ENCODE measurements at regions not wholly inside any gene's neighbourhood (a gene's known extent, or its start where the extent isn't known, plus 50 kb on each side); places are given as distances from the start of the nearest gene placed in this dataset.

DNA sequence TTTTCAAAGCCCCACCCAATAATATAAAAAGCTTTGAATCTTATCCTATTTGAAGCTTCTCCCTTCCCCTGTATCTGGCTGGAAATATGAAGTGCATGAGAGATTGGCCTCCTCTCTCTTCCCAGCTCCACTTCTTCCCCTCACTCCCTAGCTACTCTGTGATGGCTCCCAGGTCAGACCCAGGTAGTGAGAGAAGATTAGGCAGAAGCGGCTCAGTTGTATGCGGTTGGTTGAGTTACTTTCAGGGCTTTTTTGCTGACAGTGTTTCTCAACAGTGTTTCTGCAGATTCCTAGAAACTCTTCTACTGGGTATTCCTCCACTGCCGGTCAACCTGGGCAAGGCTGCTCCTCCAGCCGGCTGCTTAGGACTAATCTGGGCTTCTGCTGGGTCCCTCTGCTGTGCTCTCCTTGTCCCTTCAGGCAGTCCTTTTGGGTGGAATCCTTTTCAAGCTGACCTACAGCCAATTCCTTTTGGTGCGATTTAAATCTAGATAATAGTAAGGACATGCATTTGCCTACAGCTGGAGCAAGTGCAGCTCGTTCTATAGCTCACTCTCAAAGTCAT, 87.4 kb upstream of the SLC7A11 start:
- TF ChIP-seq POLR2A (IDR thresholded peaks at IDR 0.05; ENCODE audit: low read depth, low read length) (no peak), POLR2AphosphoS5 (IDR thresholded peaks at IDR 0.05; ENCODE audit: low read depth, low read length) (no peak), PAX5 (IDR thresholded peaks at IDR 0.05; ENCODE audit: insufficient read depth, low read length, severe bottlenecking) (no peak)

Measured in GM12891 (cell line).